NCI-H82 (cell line): ENCODE measurements at regions not wholly inside any gene's neighbourhood (a gene's known extent, or its start where the extent isn't known, plus 50 kb on each side); places are given as distances from the start of the nearest gene placed in this dataset.
A peak's percentile ranks its signal among the peaks of the same experiment; 100 is the strongest.

ENCODE experiments used
- DNase-seq: peaks from one replicate; lab custom pipeline; 2025; lab: John Stamatoyannopoulos, UW

DNA sequence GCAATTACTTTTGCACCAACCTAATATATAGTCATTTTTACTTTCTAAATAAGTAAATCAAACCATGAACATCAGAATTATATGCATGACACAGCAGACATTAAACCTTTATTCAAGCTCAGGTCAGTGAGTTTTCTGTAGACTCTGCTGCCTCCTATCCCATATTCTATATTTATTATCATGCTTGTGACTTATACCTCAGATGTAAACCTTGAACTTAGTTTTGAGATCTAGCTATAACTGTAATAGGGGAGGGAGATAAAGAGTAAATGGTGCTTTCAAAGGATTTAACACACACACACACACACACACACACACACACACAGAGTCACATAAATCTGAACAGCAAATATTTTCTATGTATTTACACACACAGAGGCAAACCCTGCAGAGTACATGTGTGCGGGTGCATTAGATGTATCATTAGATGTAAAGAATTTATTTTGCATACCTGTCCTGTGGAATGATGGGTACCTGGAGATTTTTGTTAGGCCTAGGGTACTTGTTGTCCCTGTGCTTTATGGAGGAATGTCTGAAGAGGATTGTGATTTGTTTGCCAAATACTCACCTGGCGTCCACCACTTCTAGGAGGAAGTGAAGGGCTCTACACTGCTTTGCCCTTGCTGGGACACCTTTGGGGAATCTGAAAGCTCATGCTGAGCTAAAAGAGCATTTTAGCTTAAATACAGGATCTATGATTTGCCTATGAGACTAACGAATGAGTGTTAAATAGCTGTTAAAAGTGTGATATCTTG lies 521.9 kb downstream of the KLF5 start:
- no peak for DNase-seq

DNA sequence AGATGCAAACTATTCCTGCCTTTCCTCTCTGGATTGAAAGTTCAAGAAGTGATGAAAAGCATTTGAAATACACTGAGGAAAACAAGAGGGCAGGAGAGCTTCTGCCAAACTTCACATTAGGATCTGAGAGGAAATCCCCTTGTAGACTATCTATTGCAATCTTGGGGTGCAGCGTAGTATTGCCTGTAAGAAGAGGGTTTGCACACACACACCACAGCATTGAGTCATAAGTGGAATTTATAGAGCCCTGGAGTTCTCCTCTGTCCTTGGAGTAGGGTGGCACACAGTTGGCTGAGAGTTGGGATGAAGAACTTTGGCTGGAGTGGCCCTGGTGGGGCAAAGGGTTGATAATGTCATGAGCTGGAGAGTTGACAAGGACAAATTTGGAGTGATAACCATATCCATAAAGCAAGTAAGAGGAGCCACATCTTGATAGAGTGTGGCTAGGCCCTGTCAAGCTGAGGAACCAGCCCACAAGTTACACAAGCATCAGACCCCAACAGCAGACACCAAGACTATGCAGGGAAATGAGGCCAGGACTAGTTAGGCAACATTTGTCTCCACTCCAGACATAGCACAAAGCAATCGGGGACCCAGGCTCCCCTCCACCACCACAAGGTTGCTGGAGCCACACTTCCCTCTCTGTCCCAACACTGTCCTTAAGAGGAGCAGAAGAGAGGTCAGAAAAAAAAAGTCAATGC lies 520.9 kb downstream of the KLF5 start:
- DNase-seq: no peak

DNA sequence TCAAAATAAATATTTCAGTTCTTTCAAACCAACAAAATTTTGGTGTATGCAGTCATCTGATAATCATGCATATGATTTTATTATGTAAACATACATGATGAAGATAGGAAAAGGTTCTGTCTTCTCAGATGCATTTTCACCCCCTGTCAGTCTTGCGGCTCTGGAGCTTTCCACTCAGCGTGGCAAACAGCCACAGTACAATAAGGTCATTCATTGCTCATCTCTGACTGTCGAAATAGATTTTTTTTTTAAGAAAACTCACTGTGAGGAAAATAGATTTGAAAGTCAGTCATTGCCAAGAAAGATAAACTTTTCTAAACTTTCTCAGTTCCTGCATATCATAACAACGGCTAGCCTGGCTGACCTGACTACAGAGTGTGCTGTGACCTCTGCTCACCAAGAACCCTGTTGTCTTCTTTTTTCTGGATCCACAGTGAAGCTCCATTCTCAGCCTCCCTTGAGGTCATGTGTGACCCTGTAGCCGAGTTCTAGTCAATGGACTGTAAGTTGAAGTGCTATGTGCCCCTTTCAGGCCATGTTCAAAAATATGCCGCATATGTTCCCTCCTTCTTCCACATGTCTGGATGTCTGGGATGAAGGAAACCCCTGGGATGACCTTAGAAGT lies 519.6 kb downstream of the KLF5 start:
- DNase-seq: no peak

DNA sequence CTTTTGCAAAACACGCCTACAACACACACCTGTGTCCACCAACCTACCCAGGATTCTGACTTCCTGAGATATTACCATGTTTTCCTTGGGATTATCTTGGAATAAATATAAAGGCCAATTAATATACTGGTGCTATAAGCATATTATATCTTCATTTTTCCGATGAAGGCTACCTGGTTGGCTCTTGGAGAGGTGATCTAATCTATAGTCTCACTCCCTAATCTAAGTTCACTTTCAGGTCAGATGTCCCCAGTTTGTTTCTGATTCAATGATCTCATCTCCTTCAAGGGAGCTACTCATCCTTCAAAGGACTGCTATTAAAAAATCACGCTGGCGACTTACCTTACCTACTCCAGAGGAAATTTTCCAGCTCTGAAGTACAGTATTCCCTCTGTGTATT lies 517.5 kb downstream of the KLF5 start:
- DNase-seq: peak; percentile 46

DNA sequence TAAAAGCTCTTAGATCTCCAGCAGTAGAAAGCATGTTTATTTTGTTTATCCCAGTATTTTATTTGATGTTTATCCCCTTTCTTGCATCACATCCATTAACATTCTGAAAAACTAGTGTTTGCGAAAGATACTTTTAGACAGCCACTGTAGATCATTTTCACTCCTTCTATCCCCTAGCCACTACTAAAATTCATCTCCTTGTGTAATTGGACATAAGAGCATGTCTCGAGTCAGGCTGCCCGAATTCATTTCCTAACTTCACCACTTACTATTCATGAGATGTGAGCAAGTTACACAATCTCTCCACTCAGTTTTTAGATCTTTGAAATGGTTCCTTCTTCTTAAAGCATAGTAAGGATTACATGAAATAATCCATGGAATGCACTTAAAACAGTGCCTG lies 514.0 kb downstream of the KLF5 start:
- DNase-seq: no peak

DNA sequence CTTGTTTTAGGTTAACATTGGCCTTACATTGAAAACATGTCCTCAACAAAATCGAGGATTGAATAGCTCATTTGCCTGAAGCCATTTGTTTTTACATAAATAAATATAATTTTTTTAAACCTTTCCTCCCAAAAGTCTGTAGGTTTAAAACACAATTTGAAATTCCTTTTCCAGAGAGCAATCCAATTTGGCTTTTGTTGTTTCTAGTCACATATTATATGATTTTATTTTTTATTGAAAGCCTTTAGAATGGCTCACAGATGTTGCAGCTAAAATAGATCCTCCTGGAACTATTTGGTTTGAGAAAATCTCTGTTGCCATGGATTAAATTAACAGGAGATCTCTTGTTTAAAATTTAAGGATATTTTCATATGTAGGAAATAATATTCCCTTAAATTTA lies 512.6 kb downstream of the KLF5 start:
- DNase-seq: no peak

DNA sequence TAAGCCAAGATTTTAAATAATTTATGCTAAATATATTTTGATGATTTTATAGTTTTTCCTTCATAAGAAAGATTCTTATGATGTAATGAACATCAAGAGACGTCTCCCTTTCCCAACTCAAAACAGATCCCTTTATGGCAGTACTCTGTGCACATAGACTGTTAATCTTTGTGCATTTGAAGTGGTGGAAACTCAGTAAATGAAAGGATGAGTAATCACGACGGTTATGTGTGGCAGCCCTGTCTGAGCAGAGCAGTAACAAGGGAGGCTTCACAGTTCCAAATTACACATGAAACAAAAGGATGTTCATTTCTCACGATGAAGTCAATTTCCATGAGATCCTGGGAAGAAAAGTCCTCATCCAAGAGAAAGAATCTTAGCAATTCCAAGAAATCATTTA lies 498.1 kb downstream of the KLF5 start:
- no peak for DNase-seq

DNA sequence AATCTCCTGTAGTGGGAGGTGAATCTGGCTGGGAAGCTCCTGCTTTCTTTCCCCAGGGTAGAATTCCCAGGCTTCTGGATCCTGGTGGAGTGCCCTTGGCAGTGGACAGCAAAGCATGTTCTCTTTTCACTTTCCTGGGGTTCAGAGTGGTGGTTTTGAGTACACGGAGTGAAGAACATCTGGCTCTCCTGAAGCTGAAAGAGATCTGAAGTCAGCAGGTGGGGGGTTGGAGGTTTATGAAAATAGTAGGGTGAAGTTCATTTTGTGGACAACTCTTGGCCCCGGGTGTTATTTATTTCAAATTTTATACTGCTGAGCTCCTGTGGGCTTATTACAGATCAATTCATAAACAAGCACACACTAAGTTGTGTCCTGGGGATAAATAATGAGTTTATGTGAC lies 497.3 kb downstream of the KLF5 start:
- no peak for DNase-seq

DNA sequence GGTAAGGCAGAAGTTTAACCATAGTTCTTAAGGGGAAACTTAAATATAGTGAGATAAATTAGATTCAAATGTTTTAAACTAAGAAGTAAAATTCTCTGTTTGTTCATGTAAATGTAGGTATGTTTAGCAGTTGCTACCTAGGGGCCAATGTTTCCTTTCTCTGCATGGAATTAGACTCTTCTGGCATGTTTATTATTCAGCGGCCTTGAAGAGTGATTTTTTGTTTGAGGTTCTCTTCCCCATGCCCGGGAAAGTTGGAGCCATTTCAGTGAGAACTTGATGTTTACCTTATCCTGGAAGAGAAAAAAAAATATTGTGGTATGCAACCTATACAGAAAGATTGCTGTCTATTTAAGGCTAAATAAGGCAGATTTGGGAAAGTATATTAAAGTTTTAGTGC lies 492.9 kb downstream of the KLF5 start:
- no peak for DNase-seq

DNA sequence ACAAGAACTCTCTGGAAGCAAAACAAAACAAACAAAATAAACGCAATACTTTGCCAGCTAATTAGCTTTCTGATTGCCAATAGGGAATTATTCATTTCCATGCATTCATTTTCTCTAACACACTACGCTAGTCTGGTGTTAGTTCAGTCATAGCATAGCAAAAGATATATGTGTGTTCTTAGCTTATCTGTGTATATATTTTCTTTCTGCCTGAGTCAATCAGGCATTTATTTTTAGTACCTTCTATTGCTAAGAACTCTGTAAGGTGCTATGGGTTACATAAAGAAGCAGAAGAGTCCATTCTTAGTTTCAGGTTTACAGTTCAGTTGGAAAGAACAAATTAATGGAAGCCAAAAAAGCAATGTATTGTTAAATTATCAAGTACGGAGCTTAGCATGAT lies 490.9 kb downstream of the KLF5 start:
- DNase-seq: no peak

DNA sequence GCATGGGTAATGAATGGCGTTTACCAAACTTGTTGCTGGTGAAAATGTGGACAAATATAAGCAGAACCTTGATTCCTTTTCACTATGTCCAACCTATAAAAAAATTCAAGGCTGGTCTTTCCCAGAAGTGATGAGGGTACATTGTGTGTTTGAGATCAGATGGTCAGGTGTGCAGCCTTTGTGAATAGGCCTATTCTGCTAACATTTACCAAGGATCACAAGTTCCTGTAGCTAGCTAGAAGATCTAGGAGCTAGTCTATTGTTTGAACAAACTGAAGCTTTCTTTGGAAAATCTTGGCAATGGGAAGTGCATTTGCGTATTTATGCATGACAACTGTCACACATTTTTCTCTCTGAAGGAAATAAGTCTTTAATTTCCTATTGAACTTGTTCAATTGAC lies 489.6 kb downstream of the KLF5 start:
- DNase-seq: no peak

DNA sequence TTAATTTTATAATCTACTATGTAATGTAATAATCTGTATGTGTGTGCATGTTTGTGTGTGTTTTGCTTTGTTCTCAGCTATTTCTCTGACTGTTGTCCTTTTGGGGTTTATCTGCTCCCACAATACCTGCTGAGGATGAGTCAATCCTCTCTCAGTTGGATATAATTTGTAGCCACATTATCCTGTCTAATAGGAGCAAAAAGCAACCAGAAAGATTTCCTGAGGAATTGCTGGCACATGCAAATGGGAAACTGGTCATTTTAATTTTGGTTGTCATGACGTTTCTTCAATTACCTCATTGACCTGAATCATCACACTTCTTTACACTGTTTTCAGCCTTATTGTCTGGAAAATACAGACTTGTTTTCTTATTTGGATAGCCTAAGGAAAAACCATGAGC lies 488.4 kb downstream of the KLF5 start:
- no peak for DNase-seq

DNA sequence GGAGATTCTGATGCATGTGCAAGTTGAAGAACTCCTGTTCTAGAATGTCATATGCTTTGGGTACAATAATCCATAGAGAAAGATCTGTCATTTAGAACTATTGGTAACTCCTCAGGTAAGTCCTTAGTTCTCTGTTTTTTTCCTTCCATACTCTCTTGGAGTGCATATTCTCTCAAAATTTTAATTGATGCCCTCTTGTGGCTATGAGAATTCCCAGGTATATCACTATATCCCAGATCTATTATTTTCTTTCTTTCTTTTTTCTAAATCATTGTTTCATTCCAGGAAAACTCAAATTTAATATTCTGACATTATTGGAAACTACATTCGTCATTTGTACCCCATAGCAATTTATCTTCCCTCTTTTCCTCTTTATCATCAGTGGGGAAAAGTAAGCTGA lies 485.4 kb downstream of the KLF5 start:
- no peak for DNase-seq

DNA sequence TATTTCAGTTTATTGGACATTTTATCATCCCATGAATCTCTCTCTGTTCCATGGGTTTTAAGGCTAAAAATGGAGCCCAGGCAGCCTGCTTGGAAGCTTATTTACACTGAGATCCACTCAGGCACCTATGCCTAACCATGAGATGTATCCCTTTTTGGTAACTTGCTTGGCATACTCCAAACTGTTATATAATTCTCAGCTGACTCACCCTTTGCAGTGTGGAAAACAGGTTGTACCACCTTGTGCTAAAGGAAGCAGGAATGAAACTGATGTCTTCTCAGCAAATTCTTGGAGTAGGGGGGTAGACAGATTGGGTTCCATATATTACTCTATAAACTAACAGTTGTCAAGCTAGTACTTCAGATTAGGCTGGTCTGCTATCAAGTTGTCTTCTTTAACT lies 483.6 kb downstream of the KLF5 start:
- DNase-seq: no peak

DNA sequence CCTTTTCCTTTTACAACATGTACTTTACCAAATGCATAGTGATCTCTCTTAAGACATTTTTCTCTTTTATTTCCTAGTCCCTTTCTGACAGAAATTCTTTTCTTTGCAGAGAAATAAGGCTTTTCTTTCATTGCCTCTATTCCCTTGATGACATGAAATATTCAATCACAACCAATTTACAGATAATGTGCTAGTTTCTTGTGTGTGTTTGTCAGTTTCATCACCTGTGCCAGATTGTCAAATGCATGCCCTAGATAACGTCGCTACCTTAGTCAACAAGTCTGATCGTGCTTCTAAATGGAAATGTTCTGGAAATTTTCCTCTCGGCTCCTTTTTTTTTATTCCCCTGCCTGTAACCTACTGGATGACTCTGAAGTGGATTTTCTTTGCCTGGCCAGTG lies 478.1 kb downstream of the KLF5 start:
- DNase-seq: no peak

DNA sequence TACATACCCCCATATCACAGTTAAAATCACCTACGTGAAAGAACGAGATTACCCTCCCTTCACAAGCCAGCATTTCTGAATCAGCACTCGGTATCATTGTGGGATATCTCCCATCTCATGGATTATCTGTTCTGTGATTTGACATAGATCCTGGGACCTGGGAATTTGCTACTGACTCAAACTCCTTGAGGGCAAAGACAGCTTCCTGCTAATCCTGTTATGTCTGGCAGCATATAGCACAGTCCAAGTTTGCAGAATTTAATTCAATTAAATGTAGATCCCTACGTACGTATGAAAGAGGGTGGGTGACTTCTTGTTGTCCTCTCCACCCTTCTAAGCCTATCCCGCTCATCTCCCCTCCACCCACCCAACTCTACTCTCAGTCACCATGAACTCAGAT lies 476.5 kb downstream of the KLF5 start:
- DNase-seq: peak; percentile 78

DNA sequence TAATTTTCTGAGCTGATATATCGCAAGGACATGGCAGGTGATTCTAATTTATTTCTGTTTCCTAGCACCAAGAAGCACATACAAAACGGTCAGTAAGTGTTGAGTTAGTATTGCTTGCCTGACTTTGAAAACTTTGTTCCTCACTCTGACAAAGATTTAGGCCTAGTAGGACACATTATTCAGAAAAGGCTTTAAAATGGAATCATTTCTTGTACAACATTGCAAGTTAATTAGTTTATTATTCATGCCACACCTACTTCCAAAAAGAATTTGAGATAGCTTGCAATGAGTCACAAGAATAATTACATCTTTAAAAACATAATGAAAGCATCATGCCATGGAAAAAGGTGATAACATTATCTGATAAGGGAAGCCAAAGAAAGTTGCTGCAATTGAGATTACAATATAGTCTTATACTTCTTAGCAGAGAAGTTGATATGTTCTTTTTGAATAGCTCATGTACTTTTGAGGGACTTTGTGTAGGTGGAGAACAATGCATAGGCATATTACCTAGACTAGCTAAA lies 474.2 kb downstream of the KLF5 start:
- no peak for DNase-seq

DNA sequence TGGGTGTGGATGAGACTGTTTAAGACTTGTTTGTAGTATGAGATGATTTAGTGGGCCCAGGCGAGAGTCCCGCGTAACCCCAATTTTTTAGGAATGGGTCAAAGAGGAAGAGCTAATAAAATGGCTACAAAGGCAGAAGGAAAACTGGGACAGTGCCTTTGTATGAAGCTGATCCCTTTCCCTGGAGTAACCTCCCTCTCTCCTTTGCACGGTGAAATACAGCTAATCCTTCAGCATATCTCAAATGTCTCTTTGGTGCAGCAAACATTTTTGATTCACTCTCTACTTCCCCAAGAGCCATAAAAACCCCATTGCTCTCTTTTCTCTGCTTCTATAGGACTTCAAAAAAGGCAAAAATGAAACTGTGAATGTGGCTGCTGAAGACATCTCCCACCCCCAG lies 473.8 kb downstream of the KLF5 start:
- no peak for DNase-seq

DNA sequence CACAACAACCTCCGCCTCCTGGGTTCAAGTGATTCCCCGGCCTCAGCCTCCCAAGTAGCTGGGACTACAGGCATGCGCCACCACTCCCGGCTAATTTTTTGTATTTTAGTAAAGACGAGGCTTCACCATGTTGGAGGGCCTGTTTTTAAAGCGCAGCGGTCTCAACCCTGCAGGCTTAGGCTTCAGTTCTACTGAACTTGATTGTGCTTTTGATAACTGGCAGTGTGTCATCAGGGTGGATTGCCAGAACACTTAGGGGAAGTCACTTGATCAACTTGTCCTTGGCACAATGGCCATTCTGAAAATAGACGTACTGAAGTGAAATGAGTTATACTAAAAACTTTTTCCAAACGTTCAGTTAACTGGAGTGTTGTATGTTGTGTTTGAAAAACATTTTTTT lies 472.2 kb downstream of the KLF5 start:
- DNase-seq: no peak

DNA sequence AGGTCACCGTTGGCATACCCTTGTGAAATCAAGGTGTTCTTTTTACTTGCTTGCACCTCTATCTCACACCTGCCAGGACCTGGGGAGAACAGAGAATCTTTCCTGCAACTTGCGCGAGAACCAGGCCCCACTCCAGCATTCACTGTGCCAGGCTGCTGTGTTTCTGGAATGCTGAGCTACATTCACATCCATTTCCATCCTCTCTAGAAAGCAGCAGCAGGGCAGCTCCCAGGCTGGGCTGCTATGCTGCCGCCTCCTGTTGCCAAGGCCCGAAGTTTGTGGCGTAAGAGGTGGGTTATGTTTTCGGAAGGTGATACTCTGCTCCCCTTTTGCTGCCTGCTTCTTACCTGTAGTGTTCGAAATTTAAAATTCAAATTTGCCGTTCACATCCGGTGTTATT lies 464.1 kb downstream of the KLF5 start:
- no peak for DNase-seq

DNA sequence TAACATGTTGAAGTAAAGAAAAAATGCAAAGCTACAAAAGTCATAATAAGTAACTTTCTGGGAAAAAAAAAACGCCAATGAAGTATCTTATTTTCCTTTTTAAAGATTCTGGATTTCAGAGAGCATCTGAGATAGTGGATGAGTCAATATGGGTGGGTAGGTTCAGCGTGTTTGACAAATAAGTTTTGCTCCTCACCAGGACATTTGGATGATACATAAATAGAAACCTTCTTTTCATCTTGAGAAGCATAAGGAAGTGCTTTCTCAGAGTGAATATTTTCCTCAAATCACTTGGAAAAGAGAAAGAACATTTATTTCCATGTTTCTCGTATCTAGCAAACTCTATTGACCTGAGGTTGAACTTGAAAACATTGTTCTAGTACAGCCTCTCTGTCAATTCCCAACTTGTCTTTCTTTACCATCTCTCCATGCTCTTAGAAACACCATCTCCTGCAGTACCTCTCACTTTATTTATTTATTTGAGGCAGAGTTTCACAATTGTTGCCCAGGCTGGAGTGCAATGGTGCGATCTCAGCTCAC lies 463.2 kb downstream of the KLF5 start:
- DNase-seq: no peak

DNA sequence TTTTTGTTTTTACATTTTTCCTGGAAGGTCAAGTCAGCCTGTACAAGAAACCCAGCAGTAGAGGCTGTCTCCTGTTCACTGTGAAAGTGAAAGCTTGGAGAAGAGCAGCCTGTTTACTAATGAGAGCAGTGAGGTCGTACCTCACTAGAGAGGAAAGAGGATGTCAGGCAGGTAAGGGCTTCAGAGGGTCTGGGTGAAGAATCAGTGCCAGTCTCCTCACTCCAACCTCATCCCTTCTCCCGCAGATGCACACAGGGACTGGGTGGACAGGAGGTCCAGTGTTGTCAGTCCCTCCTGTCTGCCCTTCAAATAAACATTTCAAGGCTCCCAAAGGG lies 462.5 kb downstream of the KLF5 start:
- DNase-seq: no peak
